ENCODE measurements at regions not wholly inside any gene's neighbourhood (a gene's known extent, or its start where the extent isn't known, plus 50 kb on each side); places are given as distances from the start of the nearest gene placed in this dataset.

DNA sequence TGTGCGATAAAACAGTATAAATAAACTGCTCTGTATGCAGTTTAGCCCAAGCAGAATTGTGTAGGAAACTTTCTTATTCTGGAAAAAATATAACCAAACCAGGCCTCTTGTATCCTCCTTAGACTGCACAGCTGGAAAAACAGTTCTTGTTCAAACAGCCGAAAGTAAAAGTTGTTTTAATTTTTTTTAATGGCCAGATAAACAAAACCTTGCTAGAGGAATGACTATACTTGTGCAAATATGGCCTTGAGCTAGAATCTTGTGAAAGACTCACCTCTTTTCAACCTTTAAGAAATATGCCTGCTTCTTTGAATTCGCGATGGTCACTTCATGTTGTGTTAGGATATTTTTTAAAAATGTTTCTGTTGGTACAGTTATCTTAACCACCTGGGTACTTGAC lies 114.5 kb upstream of the MAF start:
- no peak for TF ChIP-seq EZH2 (IDR thresholded peaks at IDR 0.05; ENCODE audit: low read length, unreplicated experiment)
- TF ChIP-seq, protein P1, sequence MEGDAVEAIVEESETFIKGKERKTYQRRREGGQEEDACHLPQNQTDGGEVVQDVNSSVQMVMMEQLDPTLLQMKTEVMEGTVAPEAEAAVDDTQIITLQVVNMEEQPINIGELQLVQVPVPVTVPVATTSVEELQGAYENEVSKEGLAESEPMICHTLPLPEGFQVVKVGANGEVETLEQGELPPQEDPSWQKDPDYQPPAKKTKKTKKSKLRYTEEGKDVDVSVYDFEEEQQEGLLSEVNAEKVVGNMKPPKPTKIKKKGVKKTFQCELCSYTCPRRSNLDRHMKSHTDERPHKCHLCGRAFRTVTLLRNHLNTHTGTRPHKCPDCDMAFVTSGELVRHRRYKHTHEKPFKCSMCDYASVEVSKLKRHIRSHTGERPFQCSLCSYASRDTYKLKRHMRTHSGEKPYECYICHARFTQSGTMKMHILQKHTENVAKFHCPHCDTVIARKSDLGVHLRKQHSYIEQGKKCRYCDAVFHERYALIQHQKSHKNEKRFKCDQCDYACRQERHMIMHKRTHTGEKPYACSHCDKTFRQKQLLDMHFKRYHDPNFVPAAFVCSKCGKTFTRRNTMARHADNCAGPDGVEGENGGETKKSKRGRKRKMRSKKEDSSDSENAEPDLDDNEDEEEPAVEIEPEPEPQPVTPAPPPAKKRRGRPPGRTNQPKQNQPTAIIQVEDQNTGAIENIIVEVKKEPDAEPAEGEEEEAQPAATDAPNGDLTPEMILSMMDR (conservative IDR thresholded peaks at IDR 0.05; ENCODE audit: low read depth, low read length) = no peak

Data from PC-3 (cell line).